ENCODE measurements at regions not wholly inside any gene's neighbourhood (a gene's known extent, or its start where the extent isn't known, plus 50 kb on each side); places are given as distances from the start of the nearest gene placed in this dataset.

DNA sequence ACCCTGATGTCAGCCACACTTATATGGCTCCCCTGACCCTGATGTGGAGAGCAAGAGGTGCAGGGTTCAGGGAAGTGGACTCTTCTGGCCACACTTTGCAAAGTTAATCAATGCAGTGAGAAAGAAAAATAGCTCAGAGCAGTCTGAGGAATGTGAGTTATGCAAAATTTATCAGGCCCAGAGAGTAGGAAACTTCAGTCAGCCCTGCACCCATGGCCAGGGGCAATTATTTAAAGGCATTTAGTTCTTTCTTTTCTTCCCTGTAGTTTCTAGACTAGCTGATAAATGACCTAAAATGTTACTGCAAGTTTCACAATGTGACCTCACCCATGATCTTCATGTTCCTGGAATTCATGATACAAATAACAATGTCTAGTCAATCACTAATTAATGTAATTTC is 143.7 kb upstream of the GGTLC1 start:
- H3K4me3 Mint-ChIP-seq: no peak overlapping the region
- H3K27ac Mint-ChIP-seq: no peak overlapping the region
- H3K36me3 Mint-ChIP-seq (ENCODE audit: low read depth): peaks cover 4% of the 10 kb centered on the region
- H3K27me3 Mint-ChIP-seq (ENCODE audit: low read depth): peaks cover 5% of the 10 kb centered on the region
- peaks cover 12% of the 10 kb centered on the region for H3K9me3 Mint-ChIP-seq
- H3K4me1 Mint-ChIP-seq (ENCODE audit: low read depth): peaks cover 10% of the 10 kb centered on the region

DNA sequence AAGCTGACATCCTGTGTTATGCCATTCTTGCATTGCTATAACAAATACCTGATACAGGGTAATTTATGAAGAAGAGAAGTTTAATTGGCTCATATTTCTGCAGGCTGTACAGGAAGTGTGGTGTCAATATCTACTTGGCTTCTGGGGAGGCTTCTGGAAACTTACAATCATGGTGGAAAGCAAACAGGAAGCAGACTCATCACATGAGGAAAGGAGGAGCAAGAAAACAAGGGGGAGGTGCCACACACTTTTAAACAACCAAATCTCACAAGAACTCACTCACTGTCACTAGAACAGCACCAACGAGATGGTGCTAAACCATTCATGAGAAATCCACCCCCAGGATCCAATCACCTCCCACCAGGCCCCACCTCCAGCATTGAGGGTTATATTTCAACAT is 143.1 kb upstream of the GGTLC1 start:
- H3K27me3 Mint-ChIP-seq (ENCODE audit: low read depth): peaks cover 5% of the 10 kb centered on the region
- no peak overlapping the region for H3K27ac Mint-ChIP-seq
- H3K4me1 Mint-ChIP-seq (ENCODE audit: low read depth): peaks cover 10% of the 10 kb centered on the region
- peaks cover 4% of the 10 kb centered on the region for H3K36me3 Mint-ChIP-seq (ENCODE audit: low read depth)
- H3K9me3 Mint-ChIP-seq: peaks cover 12% of the 10 kb centered on the region
- H3K4me3 Mint-ChIP-seq: no peak overlapping the region

- Mint-ChIP-seq H3K27me3 (ENCODE audit: low read depth) (peaks cover 5% of the 10 kb centered on the region), H3K9me3 (peaks cover 12% of the 10 kb centered on the region), H3K27ac (no peak overlapping the region), H3K4me3 (no peak overlapping the region), H3K36me3 (ENCODE audit: low read depth) (peaks cover 4% of the 10 kb centered on the region), H3K4me1 (ENCODE audit: low read depth) (peaks cover 10% of the 10 kb centered on the region)
These were observed 142.7 kb upstream of the GGTLC1 start for GRCh38 chr20:24131281-24131680.

GRCh38 chr20:24129641-24130040 is 141.1 kb upstream of the GGTLC1 start:
- Mint-ChIP-seq H3K27ac (no peak overlapping the region), H3K27me3 (ENCODE audit: low read depth) (peaks cover 5% of the 10 kb centered on the region), H3K36me3 (ENCODE audit: low read depth) (peaks cover 4% of the 10 kb centered on the region), H3K4me3 (no peak overlapping the region), H3K9me3 (peaks cover 12% of the 10 kb centered on the region), H3K4me1 (ENCODE audit: low read depth) (peaks cover 10% of the 10 kb centered on the region)

- Mint-ChIP-seq H3K27me3 (ENCODE audit: low read depth) (peaks cover 13% of the 10 kb centered on the region), H3K27ac (no peak overlapping the region), H3K36me3 (ENCODE audit: low read depth) (no peaks in the 10 kb centered on the region), H3K4me1 (ENCODE audit: low read depth) (no peaks in the 10 kb centered on the region), H3K9me3 (peaks cover 2% of the 10 kb centered on the region), H3K4me3 (no peak overlapping the region)
These were observed 136.5 kb upstream of the GGTLC1 start for GRCh38 chr20:24124951-24125650.

- H3K27me3 Mint-ChIP-seq (ENCODE audit: low read depth): peaks cover 9% of the 10 kb centered on the region
- H3K9me3 Mint-ChIP-seq: no peaks in the 10 kb centered on the region
- no peak overlapping the region for H3K27ac Mint-ChIP-seq
- no peaks in the 10 kb centered on the region for H3K36me3 Mint-ChIP-seq (ENCODE audit: low read depth)
- no peak overlapping the region for H3K4me3 Mint-ChIP-seq
- no peaks in the 10 kb centered on the region for H3K4me1 Mint-ChIP-seq (ENCODE audit: low read depth)
These were observed 135.4 kb upstream of the GGTLC1 start for GRCh38 chr20:24124003-24124402.

- peaks cover 15% of the 10 kb centered on the region for H3K27me3 Mint-ChIP-seq (ENCODE audit: low read depth)
- no peak overlapping the region for H3K4me3 Mint-ChIP-seq
- no peaks in the 10 kb centered on the region for H3K9me3 Mint-ChIP-seq
- no peaks in the 10 kb centered on the region for H3K36me3 Mint-ChIP-seq (ENCODE audit: low read depth)
- H3K4me1 Mint-ChIP-seq (ENCODE audit: low read depth): no peaks in the 10 kb centered on the region
- no peak overlapping the region for H3K27ac Mint-ChIP-seq
These were observed 130.0 kb upstream of the GGTLC1 start for GRCh38 chr20:24118441-24119175.

DNA sequence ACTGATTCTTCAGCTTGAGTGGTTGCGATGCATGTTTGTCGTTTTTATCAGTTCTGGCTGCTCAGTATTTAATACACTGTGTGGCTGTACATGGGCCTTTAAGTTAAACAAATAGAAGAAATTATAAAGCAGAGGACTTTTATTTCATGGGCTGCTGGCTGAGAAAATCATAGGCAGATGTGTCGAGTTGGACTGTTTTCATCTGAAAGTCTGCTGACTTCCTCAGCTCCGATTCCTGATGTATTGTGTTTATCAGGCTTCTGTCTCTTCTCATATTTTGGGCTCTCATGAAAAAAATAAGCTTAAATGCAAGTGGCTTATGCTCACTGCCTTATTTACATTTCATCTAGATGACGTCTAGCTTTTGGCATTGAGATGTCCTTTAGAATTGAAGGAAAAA is 129.5 kb upstream of the GGTLC1 start:
- Mint-ChIP-seq H3K4me1 (ENCODE audit: low read depth) (no peaks in the 10 kb centered on the region), H3K9me3 (no peaks in the 10 kb centered on the region), H3K27ac (no peak overlapping the region), H3K36me3 (ENCODE audit: low read depth) (no peaks in the 10 kb centered on the region), H3K4me3 (no peak overlapping the region), H3K27me3 (ENCODE audit: low read depth) (peaks cover 11% of the 10 kb centered on the region)

GRCh38 chr20:24117383-24117782 is 128.8 kb upstream of the GGTLC1 start:
- no peaks in the 10 kb centered on the region for H3K4me1 Mint-ChIP-seq (ENCODE audit: low read depth)
- no peaks in the 10 kb centered on the region for H3K36me3 Mint-ChIP-seq (ENCODE audit: low read depth)
- no peak overlapping the region for H3K27ac Mint-ChIP-seq
- H3K9me3 Mint-ChIP-seq: no peaks in the 10 kb centered on the region
- peaks cover 11% of the 10 kb centered on the region for H3K27me3 Mint-ChIP-seq (ENCODE audit: low read depth)
- H3K4me3 Mint-ChIP-seq: no peak overlapping the region

GRCh38 chr20:24116611-24117010 is 128.0 kb upstream of the GGTLC1 start:
- Mint-ChIP-seq H3K27me3 (ENCODE audit: low read depth) (peaks cover 11% of the 10 kb centered on the region), H3K4me3 (no peak overlapping the region), H3K36me3 (ENCODE audit: low read depth) (no peaks in the 10 kb centered on the region), H3K9me3 (no peaks in the 10 kb centered on the region), H3K4me1 (ENCODE audit: low read depth) (no peaks in the 10 kb centered on the region), H3K27ac (no peak overlapping the region)

- Mint-ChIP-seq H3K27me3 (ENCODE audit: low read depth) (peaks cover 2% of the 10 kb centered on the region), H3K9me3 (no peaks in the 10 kb centered on the region), H3K36me3 (ENCODE audit: low read depth) (no peaks in the 10 kb centered on the region), H3K4me3 (no peak overlapping the region), H3K4me1 (ENCODE audit: low read depth) (peaks cover 3% of the 10 kb centered on the region), H3K27ac (no peak overlapping the region)
These were observed 123.8 kb upstream of the GGTLC1 start for GRCh38 chr20:24112360-24112759.

GRCh38 chr20:24111858-24112257 is 123.3 kb upstream of the GGTLC1 start:
- no peaks in the 10 kb centered on the region for H3K27me3 Mint-ChIP-seq (ENCODE audit: low read depth)
- H3K9me3 Mint-ChIP-seq: no peaks in the 10 kb centered on the region
- no peak overlapping the region for H3K4me3 Mint-ChIP-seq
- H3K4me1 Mint-ChIP-seq (ENCODE audit: low read depth): peaks cover 3% of the 10 kb centered on the region
- no peak overlapping the region for H3K27ac Mint-ChIP-seq
- no peaks in the 10 kb centered on the region for H3K36me3 Mint-ChIP-seq (ENCODE audit: low read depth)

- peaks cover 3% of the 10 kb centered on the region for H3K4me1 Mint-ChIP-seq (ENCODE audit: low read depth)
- no peaks in the 10 kb centered on the region for H3K27me3 Mint-ChIP-seq (ENCODE audit: low read depth)
- no peak overlapping the region for H3K27ac Mint-ChIP-seq
- peak overlapping the region; percentile 22 for H3K4me3 Mint-ChIP-seq
- no peaks in the 10 kb centered on the region for H3K9me3 Mint-ChIP-seq
- H3K36me3 Mint-ChIP-seq (ENCODE audit: low read depth): no peaks in the 10 kb centered on the region
These were observed 121.0 kb upstream of the GGTLC1 start for GRCh38 chr20:24109537-24109936.

DNA sequence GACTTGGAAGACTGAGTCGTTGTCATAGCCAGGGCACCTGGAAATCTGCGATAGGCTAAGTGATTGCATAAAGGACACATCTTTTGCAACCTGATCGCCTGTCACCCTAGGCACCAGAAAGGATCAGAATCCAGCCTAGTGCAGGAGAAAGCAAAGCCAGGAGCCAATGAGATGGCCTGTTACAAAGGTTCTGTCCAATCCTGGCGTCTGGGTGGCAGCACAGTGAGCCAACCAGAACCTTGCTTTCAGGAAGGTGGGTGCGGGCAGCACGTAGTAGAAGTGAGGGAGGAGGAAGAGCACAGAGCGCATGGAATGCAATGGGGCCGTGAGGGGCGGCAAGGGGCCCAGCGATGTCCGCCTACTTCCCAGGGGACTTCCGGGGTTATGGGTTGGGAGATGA is 120.4 kb upstream of the GGTLC1 start:
- H3K27ac Mint-ChIP-seq: no peak overlapping the region
- H3K9me3 Mint-ChIP-seq: no peaks in the 10 kb centered on the region
- H3K36me3 Mint-ChIP-seq (ENCODE audit: low read depth): no peaks in the 10 kb centered on the region
- H3K4me3 Mint-ChIP-seq: no peak overlapping the region
- H3K27me3 Mint-ChIP-seq (ENCODE audit: low read depth): no peaks in the 10 kb centered on the region
- peaks cover 3% of the 10 kb centered on the region for H3K4me1 Mint-ChIP-seq (ENCODE audit: low read depth)

DNA sequence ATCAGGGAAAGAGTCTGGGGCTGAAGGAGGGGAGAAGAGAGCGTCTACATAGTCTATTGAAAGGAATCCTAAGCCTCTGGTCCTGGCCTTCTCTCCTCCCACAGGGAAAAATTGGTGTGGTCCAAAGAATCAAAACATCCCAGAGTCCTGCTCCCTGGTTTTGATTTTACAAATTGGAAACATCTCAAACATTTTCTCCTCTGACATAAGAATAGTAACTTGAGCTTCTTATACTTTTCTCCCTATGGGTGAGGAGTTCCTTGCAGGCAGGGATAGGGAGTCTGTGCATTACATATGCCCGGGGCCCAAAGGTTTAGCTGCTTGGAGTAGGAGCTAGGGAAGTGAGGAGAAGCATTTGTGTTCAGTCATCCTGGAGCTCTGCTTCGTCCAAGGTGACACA is 120.0 kb upstream of the GGTLC1 start:
- Mint-ChIP-seq H3K4me3 (no peak overlapping the region), H3K27me3 (ENCODE audit: low read depth) (no peaks in the 10 kb centered on the region), H3K36me3 (ENCODE audit: low read depth) (no peaks in the 10 kb centered on the region), H3K9me3 (no peaks in the 10 kb centered on the region), H3K27ac (no peak overlapping the region), H3K4me1 (ENCODE audit: low read depth) (peaks cover 3% of the 10 kb centered on the region)
